ENCODE measurements at regions not wholly inside any gene's neighbourhood (a gene's known extent, or its start where the extent isn't known, plus 50 kb on each side); places are given as distances from the start of the nearest gene placed in this dataset.

- Histone ChIP-seq H3K4me3 (ENCODE audit: extremely low read depth in 1 of 4, insufficient read depth in 2 of 4, low read depth in 3 of 4, low read length in 4 of 4) (no peak overlapping the region), H3K9me3 (ENCODE audit: insufficient read depth in 2 of 2, low read depth in 1 of 2, low read length in 1 of 2) (no peaks in the 10 kb centered on the region), H2BK12ac (ENCODE audit: low read depth, low read length) (no peak overlapping the region), H2AK5ac (ENCODE audit: low read depth, low read length) (no peak overlapping the region), H4K8ac (ENCODE audit: extremely low read depth, insufficient read depth, low read length) (no peak overlapping the region), H3K23me2 (ENCODE audit: low read depth, low read length) (no peaks in the 10 kb centered on the region), H3K9ac (replicated peaks in 1 of 4; ENCODE audit: extremely low read depth in 1 of 4, low read depth in 3 of 4, low read length in 3 of 4) (no peak overlapping the region), H3K4ac (replicated peaks; ENCODE audit: insufficient read length, low read depth, low read length) (no peak overlapping the region), H3K4me2 (ENCODE audit: insufficient read depth in 1 of 2, low read depth in 2 of 2, low read length in 2 of 2) (no peak overlapping the region), H2AFZ (ENCODE audit: low read length) (no peak overlapping the region), H3K79me1 (ENCODE audit: low read depth, low read length) (no peaks in the 10 kb centered on the region), H4K5ac (ENCODE audit: insufficient read length, low read depth, low read length) (no peak overlapping the region), H4K91ac (replicated peaks; ENCODE audit: insufficient read length, low read length) (no peak overlapping the region), H2BK5ac (ENCODE audit: low read depth, low read length) (no peak overlapping the region), H3K14ac (ENCODE audit: insufficient read length) (no peak overlapping the region), H2BK15ac (ENCODE audit: low read length) (no peak overlapping the region), H3K27me3 (replicated peaks in 1 of 4; ENCODE audit: control insufficient read depth in 3 of 4, extremely low read depth in 1 of 4, insufficient read depth in 3 of 4, low read length in 3 of 4) (no peaks in the 10 kb centered on the region), H3K36me3 (ENCODE audit: control insufficient read depth in 2 of 4, insufficient read depth in 4 of 4, low read length in 3 of 4) (no peaks in the 10 kb centered on the region), H3K18ac (ENCODE audit: extremely low read depth, low read length) (no peak overlapping the region), H2BK120ac (replicated peaks; ENCODE audit: low read depth, low read length) (no peak overlapping the region), H3K4me1 (replicated peaks in 1 of 4; ENCODE audit: control insufficient read depth in 3 of 4, insufficient read depth in 4 of 4, low read length in 3 of 4) (peaks cover 0 to 5% (median 0%) of the 10 kb centered on the region in 4 experiments; a peak in 2 of 7 replicates), H3K27ac (ENCODE audit: low read depth, low read length) (no peak overlapping the region), H4K20me1 (replicated peaks in 1 of 2; ENCODE audit: control insufficient read depth in 1 of 2, insufficient read depth in 2 of 2, low read length in 2 of 2) (no peaks in the 10 kb centered on the region), H3K23ac (ENCODE audit: insufficient read length) (no peak overlapping the region), H3K79me2 (ENCODE audit: control insufficient read depth in 1 of 2, insufficient read depth in 2 of 2, low read length in 2 of 2) (no peaks in the 10 kb centered on the region), H2BK20ac (ENCODE audit: low read length) (no peak overlapping the region), H3K56ac (replicated peaks; ENCODE audit: insufficient read length, low read depth, low read length) (no peak overlapping the region)
- POLR2A ChIA-PET (ENCODE audit: partially characterized antibody): no interaction called here
- 100% methylated on average over 2 of the region's 2 CpGs; no CpG with 5 or more reads in 1 of the 2 experiments for WGBS, 2 experiments (ENCODE audit: extremely low coverage in 1 of 2, insufficient coverage in 1 of 2, insufficient read length in 1 of 2, insufficient replicate concordance in 2 of 2, low coverage in 1 of 2, low lambda C conversion rate in 2 of 2, missing lambda C conversion rate in 1 of 2)
- CTCF ChIA-PET (ENCODE audit: partially characterized antibody): interaction anchor here (0.9 to 1.3 kb wide), 2 partner anchors 9 to 120 kb away, joined by 3 to 4 read pairs; no protein-coding TSS in a partner anchor
- FAIRE-seq (no peak), DNase-seq (ENCODE audit: low read depth in 1 of 2, low spot score in 2 of 2) (no peak)
- no peak for TF ChIP-seq YY1 (IDR thresholded peaks at IDR 0.05; ENCODE audit: low read depth, low read length)
- TF ChIP-seq CREB1 (IDR thresholded peaks at IDR 0.05): no peak
- TF ChIP-seq SP1 (IDR thresholded peaks at IDR 0.05; ENCODE audit: low read depth, low read length): no peak
- no peak for TF ChIP-seq BRCA1 (IDR thresholded peaks at IDR 0.05; ENCODE audit: low read depth, low read length)
- no peak for TF ChIP-seq SAP30 (IDR thresholded peaks at IDR 0.05; ENCODE audit: insufficient read depth, insufficient replicate concordance, low read length)
- no peak for TF ChIP-seq E2F6 (IDR thresholded peaks at IDR 0.05)
- TF ChIP-seq CBX5 (IDR thresholded peaks at IDR 0.05; ENCODE audit: low read depth, low read length): no peak
Observed at GRCh38 chrX:43469391-43470054, 186.6 kb upstream of the MAOA start.
